Neural cell (in vitro differentiated cells): ENCODE measurements at regions not wholly inside any gene's neighbourhood (a gene's known extent, or its start where the extent isn't known, plus 50 kb on each side); places are given as distances from the start of the nearest gene placed in this dataset.
"Not testable (repeated sequence)": the region's sequence is repeated elsewhere in the genome, so short reads cannot be mapped to it uniquely, and the experiment has no call there.

Experiments used
- H2AFZ ChIP-seq: fragments of 200-600, 300-800 bp; sonication (generic), shearing (Covaris generic); 2 replicates; pipeline ENCODE4 v1.6.0; 2014; ENCODE audit warnings: low read depth, mild to moderate bottlenecking, antibody characterized with exemption, low read length, moderate library complexity
- H3F3A ChIP-seq: fragments of 200-600 bp; shearing (Covaris generic); 2 replicates; pipeline ENCODE4 v1.6.1; 2016; ENCODE audit warnings: mild to moderate bottlenecking, moderate library complexity, mixed read lengths, antibody characterized with exemption, low read length; ENCODE audit not compliant: insufficient read depth, poor library complexity, severe bottlenecking
- H3K27ac ChIP-seq: fragments of 200-600, 300-800 bp; sonication (generic), shearing (Covaris generic); 2 replicates; pipeline ENCODE4 v1.5.1; 2014; ENCODE audit warnings: mild to moderate bottlenecking, low read length, moderate library complexity
- H3K27me3 ChIP-seq: fragments of 300-800, 200-600 bp; sonication (generic), shearing (Covaris generic); 2 replicates; pipeline ENCODE4 v1.6.0; 2014; ENCODE audit warnings: mild to moderate bottlenecking, low read depth, low read length, moderate library complexity; ENCODE audit not compliant: insufficient read depth
- H3K36me3 ChIP-seq: fragments of 300-800, 200-600 bp; sonication (generic), shearing (Covaris generic); 2 replicates; pipeline ENCODE4 v1.5.1; 2014; ENCODE audit warnings: mild to moderate bottlenecking, antibody characterized with exemption, low read length, moderate library complexity; ENCODE audit not compliant: insufficient read depth
- H3K4me2 ChIP-seq: fragments of 300-800, 200-600 bp; sonication (generic), shearing (Covaris generic); 2 replicates; pipeline ENCODE4 v1.6.0; 2014; ENCODE audit warnings: mild to moderate bottlenecking, low read length
- H3K4me3 ChIP-seq: fragments of 300-800, 200-600 bp; sonication (generic), shearing (Covaris generic); 2 replicates; pipeline ENCODE4 v1.5.1; 2014; ENCODE audit warnings: mild to moderate bottlenecking, low read length, moderate library complexity
- H3K79me2 ChIP-seq: fragments of 200-600 bp; shearing (Covaris generic); replicated peaks from 2 replicates; pipeline ENCODE4 v1.6.0; 2014; ENCODE audit warnings: mild to moderate bottlenecking, low read length, moderate library complexity; ENCODE audit not compliant: insufficient read depth
- H3K9ac ChIP-seq: fragments of 300-800, 200-600 bp; sonication (generic), shearing (Covaris generic); 2 replicates; pipeline ENCODE4 v1.6.1; 2016; ENCODE audit warnings: mild to moderate bottlenecking, low read length, mixed read lengths
- H3K9me2 ChIP-seq: fragments of 200-600 bp; shearing (Covaris generic); 2 replicates; pipeline ENCODE4 v1.6.1; 2016; ENCODE audit warnings: mild to moderate bottlenecking, low read length, mixed read lengths; ENCODE audit not compliant: insufficient read depth
- H3K9me3 ChIP-seq: fragments of 200-600, 300-800 bp; sonication (generic), shearing (Covaris generic); 2 replicates; pipeline ENCODE4 v1.6.1; 2016; ENCODE audit warnings: mild to moderate bottlenecking, mixed run types, low read length, moderate library complexity, mixed read lengths
- H4K20me1 ChIP-seq: fragments of 200-600 bp; shearing (Covaris generic); 2 replicates; pipeline ENCODE4 v1.6.1; 2016; ENCODE audit warnings: mild to moderate bottlenecking, mixed run types; ENCODE audit not compliant: insufficient read depth
- EP300 ChIP-seq: fragments of 450-650 bp; conservative IDR thresholded peaks from 2 replicates; pipeline ENCODE4 v1.6.1; 2014; ENCODE audit warnings: antibody characterized with exemption, mild to moderate bottlenecking, moderate library complexity; ENCODE audit not compliant: poor library complexity, severe bottlenecking
- EZH2 ChIP-seq: fragments of 200-600, 300-800 bp; shearing (Covaris generic), sonication (generic); IDR thresholded peaks from 2 replicates; pipeline ENCODE4 v1.6.1; 2014; ENCODE audit warnings: antibody characterized with exemption, low read length, borderline replicate concordance, mild to moderate bottlenecking; ENCODE audit not compliant: insufficient read depth, poor library complexity, severe bottlenecking
- MXI1 ChIP-seq: fragments of 450-650 bp; conservative IDR thresholded peaks from 2 replicates; pipeline ENCODE4 v1.6.1; 2014; ENCODE audit warnings: antibody characterized with exemption, mild to moderate bottlenecking; ENCODE audit not compliant: poor library complexity, severe bottlenecking
- POLR2AphosphoS5 ChIP-seq: IDR thresholded peaks from 2 replicates; pipeline ENCODE4 v1.6.1; 2012
- RAD21 ChIP-seq: fragments of 450-650 bp; conservative IDR thresholded peaks from 2 replicates; pipeline ENCODE4 v1.6.1; 2014; ENCODE audit warnings: antibody characterized with exemption, mild to moderate bottlenecking, moderate library complexity
- REST ChIP-seq: IDR thresholded peaks from 2 replicates; pipeline ENCODE4 v1.6.1; 2012; ENCODE audit warnings: borderline replicate concordance
- SMC3 ChIP-seq: fragments of 450-650 bp; conservative IDR thresholded peaks from 2 replicates; pipeline ENCODE4 v1.6.1; 2014; ENCODE audit warnings: antibody characterized with exemption, mild to moderate bottlenecking, moderate library complexity; ENCODE audit not compliant: poor library complexity
- TAF1 ChIP-seq: IDR thresholded peaks from 2 replicates; pipeline ENCODE4 v1.6.1; 2012; ENCODE audit warnings: low read depth
- TF ChIP-seq, protein P1 (sequence below): fragments of 450-650 bp; IDR thresholded peaks from 2 replicates; pipeline ENCODE4 v1.5.1; 2014; ENCODE audit warnings: antibody characterized with exemption, mild to moderate bottlenecking, moderate library complexity; ENCODE audit not compliant: poor library complexity, severe bottlenecking

GRCh38 chr6:20021795-20022194, 184.6 kb downstream of the ID4 start:
- Histone ChIP-seq H3K4me3 (no peak overlapping the region), H3F3A (no peaks in the 10 kb centered on the region), H3K79me2 (no peaks in the 10 kb centered on the region), H3K27ac (no peak overlapping the region), H3K36me3 (no peaks in the 10 kb centered on the region), H3K27me3 (no peaks in the 10 kb centered on the region), H3K4me2 (no peak overlapping the region), H4K20me1 (no peaks in the 10 kb centered on the region), H3K9ac (no peak overlapping the region), H3K9me2 (no peaks in the 10 kb centered on the region), H2AFZ (no peak overlapping the region), H3K9me3 (no peaks in the 10 kb centered on the region)
- TF ChIP-seq EP300 (no peak), EZH2 (no peak), MXI1 (no peak), POLR2AphosphoS5 (no peak), RAD21 (no peak), TAF1 (no peak), REST (no peak), SMC3 (no peak)
- TF ChIP-seq, protein P1, sequence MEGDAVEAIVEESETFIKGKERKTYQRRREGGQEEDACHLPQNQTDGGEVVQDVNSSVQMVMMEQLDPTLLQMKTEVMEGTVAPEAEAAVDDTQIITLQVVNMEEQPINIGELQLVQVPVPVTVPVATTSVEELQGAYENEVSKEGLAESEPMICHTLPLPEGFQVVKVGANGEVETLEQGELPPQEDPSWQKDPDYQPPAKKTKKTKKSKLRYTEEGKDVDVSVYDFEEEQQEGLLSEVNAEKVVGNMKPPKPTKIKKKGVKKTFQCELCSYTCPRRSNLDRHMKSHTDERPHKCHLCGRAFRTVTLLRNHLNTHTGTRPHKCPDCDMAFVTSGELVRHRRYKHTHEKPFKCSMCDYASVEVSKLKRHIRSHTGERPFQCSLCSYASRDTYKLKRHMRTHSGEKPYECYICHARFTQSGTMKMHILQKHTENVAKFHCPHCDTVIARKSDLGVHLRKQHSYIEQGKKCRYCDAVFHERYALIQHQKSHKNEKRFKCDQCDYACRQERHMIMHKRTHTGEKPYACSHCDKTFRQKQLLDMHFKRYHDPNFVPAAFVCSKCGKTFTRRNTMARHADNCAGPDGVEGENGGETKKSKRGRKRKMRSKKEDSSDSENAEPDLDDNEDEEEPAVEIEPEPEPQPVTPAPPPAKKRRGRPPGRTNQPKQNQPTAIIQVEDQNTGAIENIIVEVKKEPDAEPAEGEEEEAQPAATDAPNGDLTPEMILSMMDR: no peak

GRCh38 chr6:20023549-20024315, 186.6 kb downstream of the ID4 start:
- H3K79me2 ChIP-seq, H2AFZ ChIP-seq, H3K9me2 ChIP-seq, H3K4me2 ChIP-seq, H3K27me3 ChIP-seq, H3K36me3 ChIP-seq, H3K27ac ChIP-seq, H3K9me3 ChIP-seq, H3K4me3 ChIP-seq, H4K20me1 ChIP-seq, H3K9ac ChIP-seq, H3F3A ChIP-seq: not testable (repeated sequence)

- H3K9me3 ChIP-seq: no peaks in the 10 kb centered on the region
- TF ChIP-seq EZH2 (no peak), EP300 (no peak), MXI1 (no peak), POLR2AphosphoS5 (no peak), REST (no peak), TAF1 (no peak), RAD21 (no peak), SMC3 (no peak)
- TF ChIP-seq, protein P1: no peak
- H3K79me2 ChIP-seq: no peaks in the 10 kb centered on the region
- no peak overlapping the region for H3K4me3 ChIP-seq
- no peaks in the 10 kb centered on the region for H3K27me3 ChIP-seq
- no peaks in the 10 kb centered on the region for H3K9me2 ChIP-seq
- H2AFZ ChIP-seq: no peak overlapping the region
- no peak overlapping the region for H3K9ac ChIP-seq
- no peaks in the 10 kb centered on the region for H3K36me3 ChIP-seq
- no peaks in the 10 kb centered on the region for H3F3A ChIP-seq
- H3K4me2 ChIP-seq: no peak overlapping the region
- no peaks in the 10 kb centered on the region for H4K20me1 ChIP-seq
- H3K27ac ChIP-seq: no peak overlapping the region
These were observed 187.1 kb downstream of the ID4 start for GRCh38 chr6:20024316-20024673.
